HG02623 (cell line): ENCODE measurements at regions not wholly inside any gene's neighbourhood (a gene's known extent, or its start where the extent isn't known, plus 50 kb on each side); places are given as distances from the start of the nearest gene placed in this dataset.

ENCODE experiments used
- ATAC-seq: cut with Tn5 transposase; IDR thresholded peaks from one replicate; pipeline ENCODE4 v1.9.1; 2021; ENCODE audit warnings: moderate library complexity; ENCODE audit not compliant: unreplicated experiment

- ATAC-seq = peak; percentile 80
These were observed 175.3 kb upstream of the CST7 start for GRCh38 chr20:24773751-24774201.

- ATAC-seq = no peak
These were observed 173.1 kb upstream of the CST7 start for GRCh38 chr20:24775966-24776365.

GRCh38 chr20:24776755-24777271 is 172.3 kb upstream of the CST7 start:
- ATAC-seq = no peak

GRCh38 chr20:24777746-24778145 is 171.3 kb upstream of the CST7 start:
- no peak for ATAC-seq

- no peak for ATAC-seq
These were observed 170.5 kb upstream of the CST7 start for GRCh38 chr20:24778585-24779031.

- ATAC-seq = no peak
These were observed 169.9 kb upstream of the CST7 start for GRCh38 chr20:24779131-24779530.

- ATAC-seq = no peak
These were observed 169.1 kb upstream of the CST7 start for GRCh38 chr20:24779946-24780345.

GRCh38 chr20:24780674-24781417 is 168.2 kb upstream of the CST7 start:
- ATAC-seq = no peak

GRCh38 chr20:24781418-24781980 is 167.6 kb upstream of the CST7 start:
- ATAC-seq = no peak

GRCh38 chr20:24782301-24782700 is 166.8 kb upstream of the CST7 start:
- no peak for ATAC-seq

GRCh38 chr20:24782801-24783630 is 166.1 kb upstream of the CST7 start:
- no peak for ATAC-seq

GRCh38 chr20:24783631-24784492 is 165.2 kb upstream of the CST7 start:
- ATAC-seq = no peak

GRCh38 chr20:24784607-24785006 is 164.5 kb upstream of the CST7 start:
- ATAC-seq = no peak

- ATAC-seq = no peak
These were observed 163.6 kb upstream of the CST7 start for GRCh38 chr20:24785141-24786110.

GRCh38 chr20:24786111-24786495 is 163.0 kb upstream of the CST7 start:
- ATAC-seq = no peak

- ATAC-seq = no peak
These were observed 162.4 kb upstream of the CST7 start for GRCh38 chr20:24786646-24787045.

GRCh38 chr20:24787071-24787470 is 162.0 kb upstream of the CST7 start:
- no peak for ATAC-seq

- no peak for ATAC-seq
These were observed 161.4 kb upstream of the CST7 start for GRCh38 chr20:24787621-24788020.

GRCh38 chr20:24789877-24790276 is 159.2 kb upstream of the CST7 start:
- ATAC-seq = no peak
